Left hindlimb (tissue), 1 donor: ENCODE measurements at regions not wholly inside any gene's neighbourhood (a gene's known extent, or its start where the extent isn't known, plus 50 kb on each side); places are given as distances from the start of the nearest gene placed in this dataset.
"Not testable (repeated sequence)": the region's sequence is repeated elsewhere in the genome, so short reads cannot be mapped to it uniquely, and the experiment has no call there.

Source experiments
- DNase-seq: peaks from one replicate; pipeline ENCODE4 v3.0.0-alpha.2; 2018

- DNase-seq: no peak
Observed at GRCh38 chr17:77038884-77039555, 101.7 kb upstream of the SEC14L1 start.

- no peak for DNase-seq
Observed at GRCh38 chr17:77042476-77043231, 98.1 kb upstream of the SEC14L1 start.

- no peak for DNase-seq
Observed at GRCh38 chr17:77045441-77046041, 95.2 kb upstream of the SEC14L1 start.

- DNase-seq: no peak
Observed at GRCh38 chr17:77049440-77049839, 91.3 kb upstream of the SEC14L1 start.

GRCh38 chr17:77050901-77051300 is 89.9 kb upstream of the SEC14L1 start:
- DNase-seq: not testable (repeated sequence)

GRCh38 chr17:77054936-77055335 is 85.8 kb upstream of the SEC14L1 start:
- no peak for DNase-seq

- DNase-seq: no peak
Observed at GRCh38 chr17:77055453-77055852, 85.3 kb upstream of the SEC14L1 start.

- DNase-seq: no peak
Observed at GRCh38 chr17:77058016-77058415, 82.8 kb upstream of the SEC14L1 start.

- DNase-seq: no peak
Observed at GRCh38 chr17:77061669-77062068, 79.1 kb upstream of the SEC14L1 start.

- DNase-seq: no peak
Observed at GRCh38 chr17:77064598-77064997, 76.2 kb upstream of the SEC14L1 start.

- DNase-seq: no peak
Observed at GRCh38 chr17:77066165-77066564, 74.6 kb upstream of the SEC14L1 start.

- peak; percentile 65 for DNase-seq
Observed at GRCh38 chr17:77066726-77067409, 73.9 kb upstream of the SEC14L1 start.

- no peak for DNase-seq
Observed at GRCh38 chr17:77068915-77069314, 71.9 kb upstream of the SEC14L1 start.

GRCh38 chr17:77070888-77071279 is 69.9 kb upstream of the SEC14L1 start:
- no peak for DNase-seq

GRCh38 chr17:77071925-77072490 is 68.8 kb upstream of the SEC14L1 start:
- no peak for DNase-seq

GRCh38 chr17:77072670-77073069 is 68.1 kb upstream of the SEC14L1 start:
- no peak for DNase-seq

GRCh38 chr17:77074681-77075080 is 66.1 kb upstream of the SEC14L1 start:
- no peak for DNase-seq

- DNase-seq: no peak
Observed at GRCh38 chr17:77076124-77076830, 64.5 kb upstream of the SEC14L1 start.

GRCh38 chr17:77083531-77083930 is 57.2 kb upstream of the SEC14L1 start:
- DNase-seq: no peak

- DNase-seq: no peak
Observed at GRCh38 chr17:77085926-77086432, 54.8 kb upstream of the SEC14L1 start.

GRCh38 chr17:77086433-77087010 is 54.2 kb upstream of the SEC14L1 start:
- DNase-seq: peak; percentile 84
